KMS-11 (cell line): ENCODE measurements at regions not wholly inside any gene's neighbourhood (a gene's known extent, or its start where the extent isn't known, plus 50 kb on each side); places are given as distances from the start of the nearest gene placed in this dataset.

ENCODE experiments used
- H2AFZ ChIP-seq: fragments of 200-600 bp; sonication (generic); 2 replicates; pipeline ENCODE4 v1.6.1; 2016; ENCODE audit warnings: antibody characterized with exemption, mixed run types, low read depth
- H3K27ac ChIP-seq: fragments of 200-600 bp; sonication (generic); 2 replicates; pipeline ENCODE4 v1.6.1; 2016; ENCODE audit warnings: mild to moderate bottlenecking, mixed run types
- H3K27me3 ChIP-seq: fragments of 200-600 bp; sonication (generic); 2 replicates; pipeline ENCODE4 v1.6.1; 2017; ENCODE audit warnings: mild to moderate bottlenecking, low read depth, mixed run types, moderate library complexity; ENCODE audit not compliant: insufficient read depth
- H3K36me3 ChIP-seq: fragments of 200-600 bp; sonication (generic); 2 replicates; pipeline ENCODE4 v1.6.1; 2017; ENCODE audit warnings: mild to moderate bottlenecking, mixed run types; ENCODE audit not compliant: insufficient read depth
- H3K4me1 ChIP-seq: fragments of 200-600 bp; sonication (generic); 2 replicates; pipeline ENCODE4 v1.6.1; 2016; ENCODE audit warnings: mild to moderate bottlenecking, low read depth, mixed run types; ENCODE audit not compliant: poor library complexity, severe bottlenecking
- H3K4me2 ChIP-seq: fragments of 200-600 bp; sonication (generic); 2 replicates; pipeline ENCODE4 v1.7.0; 2016; ENCODE audit warnings: mild to moderate bottlenecking, mixed run types
- H3K4me3 ChIP-seq: fragments of 200-600 bp; sonication (generic); IDR thresholded peaks from 2 replicates; pipeline ENCODE4 v1.6.1; 2017; ENCODE audit warnings: low read depth, low read length, mixed read lengths; ENCODE audit not compliant: insufficient read depth
- H3K79me2 ChIP-seq: fragments of 200-600 bp; sonication (generic); 2 replicates; pipeline ENCODE4 v1.6.1; 2016; ENCODE audit warnings: low read depth, mixed run types; ENCODE audit not compliant: insufficient read depth
- H3K9ac ChIP-seq: fragments of 200-600 bp; sonication (generic); 2 replicates; pipeline ENCODE4 v1.6.1; 2016; ENCODE audit warnings: mild to moderate bottlenecking, mixed run types
- H4K20me1 ChIP-seq: fragments of 200-600 bp; sonication (generic); 2 replicates; pipeline ENCODE4 v1.6.1; 2016; ENCODE audit warnings: mild to moderate bottlenecking, mixed run types; ENCODE audit not compliant: insufficient read depth
- TF ChIP-seq, protein P1 (sequence below): fragments of 200-600 bp; sonication (generic); conservative IDR thresholded peaks from 2 replicates; pipeline ENCODE4 v1.6.1; 2017; ENCODE audit warnings: low read depth, mild to moderate bottlenecking, antibody characterized with exemption, low read length, moderate library complexity, mixed read lengths

DNA sequence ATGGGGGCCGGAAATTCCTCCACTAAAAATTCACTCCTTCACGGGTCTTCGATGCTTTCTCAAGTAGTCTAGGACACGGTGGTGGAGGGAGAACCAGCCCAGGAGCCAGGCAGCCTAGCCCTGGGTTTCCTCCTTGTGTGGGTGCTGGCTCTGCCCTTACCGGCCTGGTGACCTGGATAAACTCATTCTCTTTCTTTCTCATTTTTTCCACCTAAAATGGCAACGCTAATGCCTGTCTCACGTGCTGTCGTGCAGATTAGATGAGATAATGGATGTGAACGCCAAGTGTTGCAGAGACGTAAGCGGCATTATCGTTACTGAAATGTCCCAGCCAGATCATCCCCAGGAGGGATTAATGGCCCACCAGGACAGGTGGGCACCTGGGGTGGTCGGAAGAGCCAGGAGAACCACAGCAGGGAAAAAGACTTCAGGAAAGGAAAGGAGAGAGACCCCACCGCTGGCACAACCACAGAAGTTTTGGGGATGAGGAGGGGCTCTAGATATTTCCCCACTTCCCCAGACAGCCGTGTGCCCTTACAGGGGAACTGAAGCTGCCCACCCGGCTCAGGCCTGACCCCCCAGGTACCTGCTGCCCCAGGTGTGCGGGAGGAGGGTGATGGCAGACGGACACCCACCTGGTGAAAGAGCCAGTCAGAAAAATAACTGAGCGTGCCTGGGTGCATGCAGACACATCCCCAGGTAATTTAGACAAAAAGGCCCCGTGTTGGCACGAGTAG, 100.8 kb upstream of the ASAP2 start:
- H2AFZ ChIP-seq: no peak overlapping the region
- H3K4me3 ChIP-seq: no peak overlapping the region
- no peak overlapping the region for H3K27ac ChIP-seq
- no peaks in the 10 kb centered on the region for H3K79me2 ChIP-seq
- H4K20me1 ChIP-seq: no peaks in the 10 kb centered on the region
- H3K36me3 ChIP-seq: no peaks in the 10 kb centered on the region
- H3K4me2 ChIP-seq: no peak overlapping the region
- TF ChIP-seq, protein P1, sequence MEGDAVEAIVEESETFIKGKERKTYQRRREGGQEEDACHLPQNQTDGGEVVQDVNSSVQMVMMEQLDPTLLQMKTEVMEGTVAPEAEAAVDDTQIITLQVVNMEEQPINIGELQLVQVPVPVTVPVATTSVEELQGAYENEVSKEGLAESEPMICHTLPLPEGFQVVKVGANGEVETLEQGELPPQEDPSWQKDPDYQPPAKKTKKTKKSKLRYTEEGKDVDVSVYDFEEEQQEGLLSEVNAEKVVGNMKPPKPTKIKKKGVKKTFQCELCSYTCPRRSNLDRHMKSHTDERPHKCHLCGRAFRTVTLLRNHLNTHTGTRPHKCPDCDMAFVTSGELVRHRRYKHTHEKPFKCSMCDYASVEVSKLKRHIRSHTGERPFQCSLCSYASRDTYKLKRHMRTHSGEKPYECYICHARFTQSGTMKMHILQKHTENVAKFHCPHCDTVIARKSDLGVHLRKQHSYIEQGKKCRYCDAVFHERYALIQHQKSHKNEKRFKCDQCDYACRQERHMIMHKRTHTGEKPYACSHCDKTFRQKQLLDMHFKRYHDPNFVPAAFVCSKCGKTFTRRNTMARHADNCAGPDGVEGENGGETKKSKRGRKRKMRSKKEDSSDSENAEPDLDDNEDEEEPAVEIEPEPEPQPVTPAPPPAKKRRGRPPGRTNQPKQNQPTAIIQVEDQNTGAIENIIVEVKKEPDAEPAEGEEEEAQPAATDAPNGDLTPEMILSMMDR: no peak
- H3K9ac ChIP-seq: no peak overlapping the region
- H3K27me3 ChIP-seq: no peaks in the 10 kb centered on the region
- H3K4me1 ChIP-seq: no peaks in the 10 kb centered on the region

DNA sequence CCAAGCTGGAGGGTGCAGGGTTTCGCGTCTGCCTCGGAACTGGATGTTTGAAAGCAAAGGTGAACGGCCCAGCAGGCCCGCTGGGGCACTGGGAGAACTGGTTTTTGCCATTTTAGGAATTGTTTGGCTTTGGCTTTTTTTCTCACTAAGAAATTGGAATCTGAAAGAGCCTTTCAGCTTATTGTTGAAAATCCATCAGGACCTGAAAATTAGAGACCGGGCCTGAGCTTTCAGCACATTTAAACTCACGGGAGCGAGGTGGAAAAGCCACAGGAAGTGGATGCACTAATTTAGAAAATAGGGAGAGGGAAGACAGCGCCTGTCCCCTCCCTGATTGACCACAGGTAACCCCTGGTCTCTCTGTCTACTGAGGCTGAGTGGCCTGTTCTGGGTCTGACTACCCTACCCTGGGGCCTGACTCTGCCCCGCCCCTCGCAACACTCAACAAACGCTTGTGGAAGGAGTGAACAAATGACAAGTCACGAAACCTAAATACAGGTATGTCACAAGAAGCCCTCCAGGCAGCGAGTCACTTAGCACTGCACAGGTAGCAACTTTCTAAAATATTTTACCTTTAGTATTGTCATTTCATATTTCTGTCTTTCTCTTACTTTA, 100.3 kb upstream of the MBOAT2 start:
- Histone ChIP-seq H3K4me1 (no peaks in the 10 kb centered on the region), H2AFZ (no peak overlapping the region), H3K9ac (no peak overlapping the region), H3K4me3 (no peak overlapping the region), H3K27me3 (no peaks in the 10 kb centered on the region), H4K20me1 (no peaks in the 10 kb centered on the region), H3K4me2 (no peak overlapping the region), H3K36me3 (no peaks in the 10 kb centered on the region), H3K27ac (no peak overlapping the region), H3K79me2 (no peaks in the 10 kb centered on the region)
- TF ChIP-seq, protein P1: no peak

DNA sequence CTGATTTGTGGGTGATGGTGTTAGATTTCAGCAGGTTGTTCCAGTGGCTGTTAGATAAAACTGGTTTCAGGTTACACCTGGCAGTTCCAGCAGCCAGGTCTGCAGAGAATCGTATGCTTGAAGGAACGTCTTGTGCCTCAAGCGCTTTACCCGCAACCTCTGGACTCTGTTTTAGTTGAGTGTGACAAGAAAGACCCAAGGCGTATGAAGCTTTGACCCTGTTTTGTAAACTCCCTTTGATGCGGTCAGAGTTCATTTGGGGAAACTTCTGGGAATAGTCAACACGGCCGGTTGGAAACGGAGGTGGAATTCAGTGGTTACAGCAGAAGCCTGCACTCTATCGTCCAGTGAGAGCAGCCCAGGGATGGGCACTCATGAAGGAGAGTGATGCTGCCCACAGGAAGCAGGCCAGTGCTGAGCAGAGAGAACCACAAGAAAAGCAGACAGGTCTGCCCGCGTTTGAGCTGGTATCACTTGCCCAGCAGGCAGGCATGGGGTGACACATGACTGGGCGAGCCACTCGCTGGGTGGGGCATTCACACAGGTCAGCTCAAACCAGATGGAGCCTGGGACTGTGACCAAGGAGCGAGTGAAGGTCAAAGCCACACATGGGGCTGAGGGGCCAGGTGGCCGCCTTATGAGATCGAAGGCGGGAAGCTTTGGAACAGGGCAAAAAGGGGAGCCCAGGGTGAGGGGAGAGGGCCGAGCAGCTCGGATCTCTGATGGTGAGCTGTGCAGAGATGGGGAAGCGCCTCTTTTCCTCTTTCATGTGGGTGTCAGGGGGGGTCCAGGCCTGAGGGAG, 99.6 kb upstream of the MBOAT2 start:
- Histone ChIP-seq H3K4me1 (no peaks in the 10 kb centered on the region), H3K9ac (no peak overlapping the region), H3K36me3 (no peaks in the 10 kb centered on the region), H2AFZ (no peak overlapping the region), H3K79me2 (no peaks in the 10 kb centered on the region), H3K4me3 (no peak overlapping the region), H3K27ac (no peak overlapping the region), H3K4me2 (no peak overlapping the region), H4K20me1 (no peaks in the 10 kb centered on the region), H3K27me3 (no peaks in the 10 kb centered on the region)
- TF ChIP-seq, protein P1: no peak

DNA sequence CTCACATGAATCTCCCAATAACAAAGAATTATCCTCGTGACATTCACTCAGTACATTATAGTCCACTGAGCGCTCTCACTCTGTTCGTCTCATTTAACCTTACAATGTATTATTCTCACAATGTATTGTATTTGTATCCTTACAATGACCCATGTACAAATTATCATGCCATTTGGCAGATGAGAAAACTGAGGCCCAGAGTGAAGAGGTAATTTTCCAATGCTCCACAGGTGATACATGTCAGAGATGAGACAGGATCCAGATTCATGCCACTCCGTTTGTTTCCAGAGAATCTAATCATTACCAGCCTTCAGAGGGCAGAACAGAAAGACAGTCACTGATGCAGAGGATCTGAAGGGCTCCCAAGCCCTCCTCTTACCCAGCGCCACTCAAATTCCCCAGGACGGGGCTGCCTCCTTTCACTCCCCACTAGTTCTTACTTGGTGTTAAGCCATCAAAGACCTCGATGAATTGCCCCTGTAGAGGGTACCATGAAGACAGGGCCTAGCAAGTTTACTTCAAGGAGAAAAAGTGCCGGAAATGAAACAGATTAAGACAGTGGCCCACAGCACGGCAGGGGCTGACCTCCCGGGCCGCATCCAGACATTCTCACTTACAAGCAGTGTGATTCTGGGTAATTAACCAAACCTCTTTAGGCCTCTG, 98.4 kb upstream of the MBOAT2 start:
- no peak overlapping the region for H2AFZ ChIP-seq
- no peaks in the 10 kb centered on the region for H3K36me3 ChIP-seq
- no peaks in the 10 kb centered on the region for H4K20me1 ChIP-seq
- H3K27me3 ChIP-seq: no peaks in the 10 kb centered on the region
- TF ChIP-seq, protein P1: no peak
- no peaks in the 10 kb centered on the region for H3K79me2 ChIP-seq
- H3K27ac ChIP-seq: no peak overlapping the region
- no peak overlapping the region for H3K4me3 ChIP-seq
- no peaks in the 10 kb centered on the region for H3K4me1 ChIP-seq
- H3K4me2 ChIP-seq: no peak overlapping the region
- no peak overlapping the region for H3K9ac ChIP-seq
